SJSA1 (cell line): ENCODE measurements at regions not wholly inside any gene's neighbourhood (a gene's known extent, or its start where the extent isn't known, plus 50 kb on each side); places are given as distances from the start of the nearest gene placed in this dataset.
A peak's percentile ranks its signal among the peaks of the same experiment; 100 is the strongest.

Experiments
- DNase-seq, 2 experiments: peaks; one replicate each; pipeline ENCODE4 v3.0.0-alpha.2; 2015 to 2020; ENCODE audit warnings: low spot score in 2 of 2, low read depth in 1 of 2
- H3K27ac ChIP-seq: fragments of 250-450 bp; sonication (Bioruptor Pico); 2 replicates; pipeline ENCODE4 v1.5.1; 2020; ENCODE audit warnings: mild to moderate bottlenecking, moderate library complexity
- H3K27me3 ChIP-seq: fragments of 250-450 bp; sonication (Bioruptor Pico); replicated peaks from 2 replicates; pipeline ENCODE4 v1.5.1; 2020; ENCODE audit warnings: mild to moderate bottlenecking, moderate library complexity
- H3K36me3 ChIP-seq: fragments of 250-450 bp; sonication (Bioruptor Pico); 2 replicates; pipeline ENCODE4 v1.5.1; 2020; ENCODE audit warnings: mild to moderate bottlenecking
- H3K4me1 ChIP-seq: fragments of 250-450 bp; sonication (Bioruptor Pico); replicated peaks from 2 replicates; pipeline ENCODE4 v1.6.1; 2021; ENCODE audit warnings: mild to moderate bottlenecking
- H3K4me3 ChIP-seq: fragments of 250-450 bp; sonication (Bioruptor Pico); 2 replicates; pipeline ENCODE4 v1.5.1; 2020; ENCODE audit warnings: mild to moderate bottlenecking
- H3K9me3 ChIP-seq: fragments of 250-450 bp; sonication (Bioruptor Pico); replicated peaks from 2 replicates; pipeline ENCODE4 v1.5.1; 2020; ENCODE audit warnings: mild to moderate bottlenecking

- Histone ChIP-seq H3K4me3 (no peak overlapping the region), H3K27ac (no peak overlapping the region), H3K9me3 (no peaks in the 10 kb centered on the region), H3K36me3 (no peaks in the 10 kb centered on the region), H3K27me3 (no peaks in the 10 kb centered on the region), H3K4me1 (no peaks in the 10 kb centered on the region)
- DNase-seq: no peak
Measured at GRCh38 chr12:13880613-13881012, 100.8 kb downstream of the GRIN2B start.

GRCh38 chr12:13875744-13876143, 105.7 kb downstream of the GRIN2B start:
- Histone ChIP-seq H3K9me3 (no peaks in the 10 kb centered on the region), H3K4me1 (no peaks in the 10 kb centered on the region), H3K27ac (no peak overlapping the region), H3K4me3 (no peak overlapping the region), H3K36me3 (no peaks in the 10 kb centered on the region), H3K27me3 (no peaks in the 10 kb centered on the region)
- DNase-seq: no peak

GRCh38 chr12:13870255-13870654, 111.1 kb downstream of the GRIN2B start:
- no peak for DNase-seq
- no peaks in the 10 kb centered on the region for H3K27me3 ChIP-seq
- no peaks in the 10 kb centered on the region for H3K36me3 ChIP-seq
- no peaks in the 10 kb centered on the region for H3K4me1 ChIP-seq
- no peaks in the 10 kb centered on the region for H3K9me3 ChIP-seq
- H3K4me3 ChIP-seq: no peak overlapping the region
- no peak overlapping the region for H3K27ac ChIP-seq

- Histone ChIP-seq H3K27me3 (0 out of 2 replicates have a peak, but pooled peaks cover 3% of the 10 kb centered on the region), H3K4me3 (no peak overlapping the region), H3K27ac (no peak overlapping the region), H3K4me1 (no peaks in the 10 kb centered on the region), H3K36me3 (no peaks in the 10 kb centered on the region), H3K9me3 (no peaks in the 10 kb centered on the region)
- peak; percentile 23 to 62 for DNase-seq
Measured at GRCh38 chr12:13864081-13864673, 117.2 kb downstream of the GRIN2B start.

- Histone ChIP-seq H3K4me1 (no peaks in the 10 kb centered on the region), H3K27ac (no peak overlapping the region), H3K36me3 (no peaks in the 10 kb centered on the region), H3K27me3 (0 out of 2 replicates have a peak, but pooled peaks cover 5% of the 10 kb centered on the region), H3K4me3 (no peak overlapping the region), H3K9me3 (no peaks in the 10 kb centered on the region)
- DNase-seq: no peak
Measured at GRCh38 chr12:13857750-13858149, 123.7 kb downstream of the GRIN2B start.

DNA sequence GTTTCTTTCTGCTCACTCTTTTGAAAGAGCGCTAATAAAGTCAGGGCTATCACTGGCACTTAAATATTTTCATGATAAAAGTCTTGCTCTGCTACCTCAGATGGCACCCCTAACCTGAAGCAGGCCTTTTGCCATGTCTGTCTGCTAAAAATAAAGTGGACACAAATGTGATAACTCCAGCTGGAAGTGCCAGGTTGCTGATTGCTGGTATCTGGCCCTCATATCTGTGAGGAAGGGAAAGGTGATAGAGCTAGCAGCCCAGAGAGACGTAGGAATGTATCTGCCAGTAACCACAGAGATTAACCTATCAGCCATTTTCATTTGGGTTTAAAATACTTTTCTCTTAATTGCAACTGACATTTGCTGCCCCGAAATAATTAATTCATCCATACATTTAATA, 127.9 kb downstream of the GRIN2B start:
- Histone ChIP-seq H3K27ac (no peak overlapping the region), H3K36me3 (no peaks in the 10 kb centered on the region), H3K9me3 (no peaks in the 10 kb centered on the region), H3K27me3 (0 out of 2 replicates have a peak, but pooled peaks cover 5% of the 10 kb centered on the region), H3K4me3 (no peak overlapping the region), H3K4me1 (no peaks in the 10 kb centered on the region)
- no peak for DNase-seq

DNA sequence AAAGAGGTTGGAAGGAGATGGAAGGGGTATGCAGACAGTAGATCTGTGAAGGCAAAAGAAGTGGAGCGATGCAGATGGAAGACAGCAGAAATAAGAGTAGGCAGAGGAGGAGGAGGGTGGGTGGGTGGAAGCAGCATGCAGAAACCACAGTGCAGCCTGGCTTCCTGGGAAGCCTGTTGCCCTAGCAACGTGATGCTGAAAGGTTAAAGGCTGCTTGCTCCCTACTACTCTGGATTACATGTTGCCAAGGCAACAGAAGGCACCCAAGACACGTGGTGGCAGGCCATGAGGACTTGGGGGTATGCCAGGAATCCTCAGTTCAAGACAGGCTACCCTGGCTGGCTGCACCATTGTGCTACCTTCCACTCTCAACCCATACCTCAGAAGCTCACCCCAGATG, 129.6 kb downstream of the GRIN2B start:
- H3K4me1 ChIP-seq: no peaks in the 10 kb centered on the region
- H3K36me3 ChIP-seq: no peaks in the 10 kb centered on the region
- no peak overlapping the region for H3K4me3 ChIP-seq
- no peak overlapping the region for H3K27ac ChIP-seq
- H3K9me3 ChIP-seq: no peaks in the 10 kb centered on the region
- no peak for DNase-seq
- H3K27me3 ChIP-seq: 0 out of 2 replicates have a peak, but pooled peaks cover 5% of the 10 kb centered on the region

GRCh38 chr12:13849456-13849855, 131.9 kb downstream of the GRIN2B start:
- no peak overlapping the region for H3K4me3 ChIP-seq
- no peak overlapping the region for H3K27ac ChIP-seq
- DNase-seq: no peak
- no peaks in the 10 kb centered on the region for H3K4me1 ChIP-seq
- no peaks in the 10 kb centered on the region for H3K27me3 ChIP-seq
- H3K36me3 ChIP-seq: no peaks in the 10 kb centered on the region
- no peaks in the 10 kb centered on the region for H3K9me3 ChIP-seq

DNA sequence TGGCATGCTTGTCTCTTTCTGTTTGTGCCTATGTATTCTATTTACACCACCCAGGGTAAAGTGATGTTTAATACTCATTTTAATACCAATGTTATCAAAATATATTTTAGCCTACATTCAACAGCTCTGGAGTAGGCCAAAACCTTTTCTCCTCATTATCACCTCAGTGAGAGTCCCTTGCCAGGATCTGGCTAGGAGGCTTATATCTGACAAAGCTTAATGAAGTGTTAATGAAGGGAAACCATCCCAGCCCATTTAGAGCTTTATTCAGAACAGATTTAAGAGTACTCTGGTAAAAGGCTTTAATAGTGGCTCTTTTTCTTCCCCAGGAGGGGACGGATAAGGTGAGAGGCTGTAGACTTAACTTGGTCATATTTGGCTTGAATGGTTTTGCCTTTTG, 137.6 kb downstream of the GRIN2B start:
- H3K27ac ChIP-seq: no peak overlapping the region

DNA sequence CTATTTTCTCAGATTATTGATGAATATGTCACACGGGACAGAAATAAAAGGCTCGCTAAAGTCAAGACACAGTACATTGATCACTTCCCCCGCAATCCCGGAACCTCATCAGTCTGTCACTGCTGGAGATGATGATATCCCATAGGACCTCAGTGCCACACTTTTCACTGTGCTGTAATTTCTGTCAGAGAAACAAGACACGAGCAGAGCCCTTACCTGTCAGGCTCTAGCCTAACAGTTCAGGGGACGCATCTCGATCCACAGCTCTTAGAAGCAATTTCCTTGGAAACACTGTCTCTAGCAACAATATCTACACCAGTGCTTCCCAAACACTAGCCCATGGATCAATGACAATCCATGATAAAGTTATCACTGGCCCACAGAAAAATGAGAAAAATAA, 140.0 kb downstream of the GRIN2B start:
- Histone ChIP-seq H3K27me3 (no peaks in the 10 kb centered on the region), H3K9me3 (no peaks in the 10 kb centered on the region), H3K4me3 (no peak overlapping the region), H3K36me3 (no peaks in the 10 kb centered on the region), H3K27ac (no peak overlapping the region), H3K4me1 (no peaks in the 10 kb centered on the region)
- no peak for DNase-seq

More for the DNA sequence above, 137.6 kb downstream of the GRIN2B start:
- Histone ChIP-seq H3K9me3 (no peaks in the 10 kb centered on the region), H3K4me3 (no peak overlapping the region), H3K27me3 (no peaks in the 10 kb centered on the region), H3K36me3 (no peaks in the 10 kb centered on the region), H3K4me1 (no peaks in the 10 kb centered on the region)
- no peak for DNase-seq

GRCh38 chr12:13839365-13840336, 141.8 kb downstream of the GRIN2B start:
- DNase-seq: no peak

GRCh38 chr12:13836099-13836498, 145.3 kb downstream of the GRIN2B start:
- Histone ChIP-seq H3K36me3 (no peaks in the 10 kb centered on the region), H3K4me1 (no peaks in the 10 kb centered on the region), H3K9me3 (no peaks in the 10 kb centered on the region), H3K27ac (no peak overlapping the region), H3K27me3 (no peaks in the 10 kb centered on the region), H3K4me3 (no peak overlapping the region)
- no peak for DNase-seq

More at GRCh38 chr12:13839365-13840336, 141.8 kb downstream of the GRIN2B start:
- H3K27me3 ChIP-seq: no peaks in the 10 kb centered on the region
- H3K4me1 ChIP-seq: no peaks in the 10 kb centered on the region
- no peaks in the 10 kb centered on the region for H3K36me3 ChIP-seq
- no peaks in the 10 kb centered on the region for H3K9me3 ChIP-seq
- H3K27ac ChIP-seq: no peak overlapping the region
- H3K4me3 ChIP-seq: no peak overlapping the region

DNA sequence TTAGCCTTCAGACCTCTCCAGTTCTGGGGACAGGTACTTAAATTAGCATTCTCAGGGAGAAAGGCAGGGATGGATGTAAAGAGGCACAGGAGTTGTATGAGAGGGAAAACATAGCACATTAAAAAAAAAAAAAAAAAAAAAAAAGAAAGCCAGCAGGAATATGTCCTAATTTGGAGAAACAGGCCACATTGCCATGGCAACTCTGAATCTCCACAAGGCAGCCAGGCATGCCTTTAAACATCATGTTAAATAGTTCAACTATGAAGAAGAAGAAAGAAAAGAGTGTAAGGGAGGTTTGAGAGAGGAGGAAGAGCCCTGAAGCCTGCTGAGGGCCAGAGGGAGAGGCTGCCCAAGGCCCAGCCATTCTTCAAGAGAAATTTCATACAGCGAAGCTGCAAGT, 145.8 kb downstream of the GRIN2B start:
- no peak overlapping the region for H3K4me3 ChIP-seq
- H3K27me3 ChIP-seq: no peaks in the 10 kb centered on the region
- DNase-seq: no peak
- H3K4me1 ChIP-seq: no peaks in the 10 kb centered on the region
- no peaks in the 10 kb centered on the region for H3K9me3 ChIP-seq
- H3K27ac ChIP-seq: no peak overlapping the region
- H3K36me3 ChIP-seq: no peaks in the 10 kb centered on the region

DNA sequence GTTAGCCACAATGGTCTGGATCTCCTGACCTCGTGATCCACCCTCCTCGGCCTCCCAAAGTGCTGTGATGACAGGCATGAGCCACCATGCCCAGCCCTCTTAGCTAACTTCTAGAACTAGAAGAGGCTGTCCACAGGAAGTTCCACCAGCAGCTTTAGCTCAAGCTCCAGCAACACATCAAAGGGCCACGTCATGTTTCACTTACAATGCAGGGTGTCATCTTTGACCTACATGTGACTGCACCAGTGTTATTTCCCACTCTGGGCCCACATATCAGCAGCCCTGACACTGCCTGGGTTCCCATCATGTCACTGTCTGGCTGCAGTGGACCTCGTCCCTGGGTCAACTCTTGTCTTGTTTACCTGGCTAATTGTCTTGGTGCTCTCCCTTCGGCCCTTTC, 147.2 kb downstream of the GRIN2B start:
- no peaks in the 10 kb centered on the region for H3K36me3 ChIP-seq
- H3K4me1 ChIP-seq: no peaks in the 10 kb centered on the region
- no peak overlapping the region for H3K27ac ChIP-seq
- H3K9me3 ChIP-seq: no peaks in the 10 kb centered on the region
- DNase-seq: no peak
- H3K4me3 ChIP-seq: no peak overlapping the region
- no peaks in the 10 kb centered on the region for H3K27me3 ChIP-seq
